ENCODE measurements at regions not wholly inside any gene's neighbourhood (a gene's known extent, or its start where the extent isn't known, plus 50 kb on each side); places are given as distances from the start of the nearest gene placed in this dataset.

- TF ChIP-seq CTCF (conservative IDR thresholded peaks at IDR 0.05), result no peak
- no peak for TF ChIP-seq ZFX (IDR thresholded peaks at IDR 0.05)
Measured at GRCh38 chr2:23322567-23323197, 62.3 kb upstream of the KLHL29 start.

Measured in C4-2B (cell line).